Activated CD4-positive, alpha-beta T cell treated with anti-CD3 and anti-CD28 coated beads for 48 hours (primary cell): ENCODE measurements at regions not wholly inside any gene's neighbourhood (a gene's known extent, or its start where the extent isn't known, plus 50 kb on each side); places are given as distances from the start of the nearest gene placed in this dataset.
"Not testable (repeated sequence)": the region's sequence is repeated elsewhere in the genome, so short reads cannot be mapped to it uniquely, and the experiment has no call there.

Experiments
- DNase-seq: peaks from one replicate; pipeline ENCODE4 v3.0.0-alpha.2; 2020

DNA sequence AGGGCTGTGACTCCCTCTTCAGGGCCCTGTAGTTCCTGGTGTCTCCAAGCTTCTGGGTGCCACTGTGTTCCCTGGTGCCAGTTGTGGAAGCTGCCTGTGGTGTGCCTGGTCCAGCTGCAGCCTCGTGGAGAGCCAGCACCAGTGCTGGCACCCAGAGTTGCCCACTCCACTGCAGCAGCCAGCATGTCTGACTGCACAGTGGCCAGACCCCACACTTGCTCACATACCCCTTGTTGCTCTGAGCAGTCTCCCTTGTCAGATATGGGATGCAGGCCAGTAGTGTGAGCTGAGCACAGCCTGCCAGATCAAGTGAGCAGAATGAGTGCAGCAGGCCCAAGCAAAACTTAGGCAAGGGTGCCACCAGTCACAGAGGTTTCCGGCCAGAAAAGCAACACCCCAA, 108.6 kb downstream of the ZMAT1 start:
- DNase-seq: no peak

DNA sequence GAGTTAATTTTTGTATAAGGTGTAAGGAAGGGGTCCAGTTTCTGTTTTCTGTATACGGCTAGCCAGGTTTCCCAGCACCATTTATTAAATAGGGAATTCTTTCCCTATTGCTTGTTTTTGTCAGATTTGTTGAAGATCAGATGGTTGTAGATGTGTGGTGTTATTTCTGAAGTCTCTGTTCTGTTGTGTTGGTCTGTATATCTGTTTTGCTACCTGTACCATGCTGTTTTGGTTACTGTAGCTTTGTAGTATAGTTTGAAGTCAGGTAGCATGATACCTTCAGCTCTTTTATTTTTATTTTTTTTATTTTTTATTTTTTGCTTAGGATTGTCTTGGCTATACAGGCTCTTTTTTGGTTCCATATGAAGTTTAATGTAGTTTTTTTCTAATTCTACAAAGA, 114.1 kb downstream of the ZMAT1 start:
- not testable (repeated sequence) for DNase-seq

DNA sequence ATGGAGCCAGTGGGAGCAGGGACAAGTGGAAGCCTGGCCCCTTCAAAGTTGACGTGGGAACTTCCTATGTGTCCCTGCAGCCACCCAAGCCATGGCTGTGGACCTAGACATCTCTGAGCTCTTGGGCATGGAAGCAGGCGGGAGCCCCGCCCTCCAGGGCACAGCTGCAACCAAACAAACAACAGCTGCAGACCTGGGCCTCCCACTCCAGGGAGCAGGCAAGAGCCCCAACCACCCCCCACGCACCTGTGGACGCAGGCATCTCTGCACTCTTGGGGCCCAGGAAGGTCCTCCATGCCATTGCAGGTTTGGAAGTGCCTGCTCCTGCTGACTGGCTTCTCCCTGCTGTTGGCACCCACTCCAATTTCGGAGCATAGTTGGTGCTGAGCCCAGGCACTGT, 118.6 kb downstream of the ZMAT1 start:
- no peak for DNase-seq

DNA sequence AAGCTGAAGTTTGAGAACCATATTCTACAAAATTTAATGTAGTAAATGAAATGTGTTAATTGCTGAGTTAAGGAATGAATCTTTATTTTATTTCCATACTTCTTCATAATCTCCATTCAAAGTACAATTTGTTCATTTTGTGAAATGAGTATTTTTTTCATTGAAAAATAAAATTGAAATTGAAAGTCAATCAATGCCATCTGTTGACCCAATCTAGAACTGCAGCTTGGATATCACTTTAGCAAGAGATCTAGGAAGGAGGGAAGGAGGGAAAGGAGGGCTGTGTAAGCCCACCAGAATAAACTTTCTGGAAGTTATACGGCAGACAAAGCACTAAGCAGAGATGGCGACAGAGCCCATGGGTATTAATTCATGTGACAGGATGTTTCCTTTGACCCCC, 128.4 kb downstream of the ZMAT1 start:
- no peak for DNase-seq

DNA sequence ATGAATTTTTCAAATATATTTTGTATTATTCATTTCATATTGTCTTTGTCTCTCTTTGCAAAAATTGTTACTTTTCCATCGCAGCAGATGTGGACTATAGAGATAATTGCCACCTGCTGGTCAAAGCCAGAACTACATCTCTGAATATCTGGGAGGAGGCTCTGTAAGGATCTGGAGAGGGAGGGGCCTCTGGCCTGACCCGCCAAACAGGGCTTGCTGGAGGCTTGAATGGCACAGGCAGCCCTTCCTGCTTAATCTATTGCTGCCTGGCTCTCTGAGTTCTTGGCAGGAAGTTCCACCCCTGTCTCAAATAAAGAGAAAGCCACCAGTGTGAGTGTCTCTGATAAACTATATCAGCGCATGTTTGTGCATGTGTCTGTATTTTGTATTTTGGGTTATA, 132.4 kb downstream of the ZMAT1 start:
- peak; percentile 82 for DNase-seq

DNA sequence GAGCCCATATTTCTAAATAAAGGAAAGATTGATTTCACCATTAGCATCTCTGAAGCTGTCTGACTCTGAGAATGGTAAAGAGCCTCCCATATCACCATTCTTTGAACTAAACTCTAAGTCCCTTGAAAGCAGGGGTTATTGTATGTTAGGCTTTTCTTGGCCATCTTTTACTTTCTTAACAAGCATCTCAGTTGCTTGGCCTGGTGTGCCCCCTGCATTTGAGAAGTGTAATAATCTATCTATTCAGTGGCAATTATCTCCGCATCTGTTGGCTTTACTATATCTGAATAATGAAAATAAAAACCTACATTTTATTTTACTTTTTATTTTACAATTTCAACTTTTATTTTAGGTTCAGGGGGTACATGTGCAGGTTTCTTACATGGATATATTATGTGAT, 128.3 kb upstream of the ARMCX2 start:
- DNase-seq: no peak

DNA sequence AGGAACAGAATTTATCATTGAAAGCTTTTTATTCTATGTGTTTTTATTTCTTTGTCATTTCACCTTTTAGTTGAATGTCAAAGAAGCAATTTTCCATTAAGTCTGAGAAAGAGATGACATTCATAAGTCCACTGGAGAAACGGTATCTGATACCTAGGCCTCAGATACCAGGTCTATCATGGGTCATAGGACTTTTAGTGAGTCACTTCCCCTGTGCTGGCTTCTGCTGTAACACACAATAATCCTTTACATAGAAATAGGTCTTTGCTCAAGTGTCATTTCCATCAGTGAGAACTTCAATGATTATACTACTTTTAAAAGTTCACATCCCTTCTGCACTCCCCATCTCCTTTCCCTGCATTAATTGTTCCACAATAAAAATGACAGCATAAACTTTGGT, 125.5 kb upstream of the ARMCX2 start:
- DNase-seq: no peak

DNA sequence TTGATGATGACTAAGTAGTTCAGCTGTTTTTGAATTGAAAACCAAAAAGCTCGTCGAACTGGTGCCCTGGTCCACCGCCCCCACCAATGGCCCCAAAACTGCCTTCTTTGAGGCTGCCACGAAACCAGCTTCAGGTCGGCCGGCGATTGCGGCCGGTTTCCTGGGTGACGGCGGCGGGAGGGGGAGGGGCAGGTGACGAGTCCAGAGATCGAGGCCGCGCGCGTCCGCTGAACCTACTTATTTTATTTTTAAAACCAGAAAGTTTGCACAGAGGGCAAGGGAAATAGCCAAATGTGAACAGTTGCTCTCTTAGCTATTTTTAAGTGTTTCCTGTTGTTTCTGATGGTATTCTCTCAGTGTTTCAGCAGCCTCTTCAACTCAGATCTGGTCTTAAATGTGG, 120.8 kb upstream of the ARMCX2 start:
- not testable (repeated sequence) for DNase-seq

DNA sequence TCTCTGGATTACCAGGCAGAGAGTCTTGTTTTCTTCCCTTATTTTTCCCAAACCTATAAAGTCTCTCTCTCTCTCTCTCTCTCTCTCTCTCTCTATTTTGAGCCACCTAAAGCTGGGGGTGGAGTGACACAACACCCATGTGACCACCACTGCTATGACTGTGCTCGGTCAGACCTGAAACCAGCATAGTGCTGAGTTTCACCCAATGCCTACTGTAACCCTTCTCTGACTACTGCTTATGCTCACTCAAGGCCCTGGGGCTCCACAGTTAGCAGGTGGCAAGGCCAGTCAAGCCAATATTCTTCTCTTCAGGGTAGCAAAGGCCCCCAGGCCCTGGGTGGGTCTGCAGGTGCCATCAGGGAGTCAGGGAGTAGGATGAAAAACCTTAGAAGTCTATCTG, 114.7 kb upstream of the ARMCX2 start:
- no peak for DNase-seq

DNA sequence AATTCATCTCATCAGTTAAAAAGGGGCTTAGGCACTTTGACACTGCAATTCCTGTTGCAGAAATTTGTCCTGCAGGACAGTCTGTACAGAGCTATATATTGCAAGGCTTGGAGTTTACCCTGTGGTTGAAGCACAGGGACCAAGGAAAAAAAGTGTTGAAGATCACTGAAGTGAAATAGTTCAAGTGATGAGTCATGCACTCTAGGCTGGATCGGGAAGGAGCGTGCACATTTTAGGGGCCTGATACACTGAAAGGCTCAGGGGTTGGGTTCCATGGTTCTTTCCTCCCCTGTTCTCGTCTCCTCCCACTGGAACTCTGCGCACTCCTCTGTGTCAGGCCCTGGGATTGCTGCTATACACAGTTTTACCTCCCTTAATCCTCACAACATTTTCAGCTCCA, 104.9 kb upstream of the ARMCX2 start:
- DNase-seq: no peak

DNA sequence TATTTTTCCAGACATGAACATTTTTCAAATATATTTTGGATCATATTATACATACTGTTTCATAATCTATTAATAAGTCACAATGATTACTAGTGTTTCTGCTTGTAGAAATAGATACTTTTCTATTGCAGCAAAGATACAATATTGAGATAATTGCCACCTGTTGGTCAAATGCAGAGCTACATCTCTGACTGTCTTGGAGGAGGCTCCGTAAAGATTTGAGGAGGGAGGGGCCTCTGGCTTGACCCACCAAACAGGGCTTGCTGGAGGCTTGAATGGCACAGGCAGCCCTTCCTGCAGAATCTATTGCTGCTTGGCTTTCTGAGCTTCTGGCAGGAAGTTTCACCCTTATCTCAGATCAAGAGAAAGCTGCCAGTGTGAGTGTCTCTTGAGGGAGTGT, 99.3 kb upstream of the ARMCX2 start:
- DNase-seq: peak; percentile 21

DNA sequence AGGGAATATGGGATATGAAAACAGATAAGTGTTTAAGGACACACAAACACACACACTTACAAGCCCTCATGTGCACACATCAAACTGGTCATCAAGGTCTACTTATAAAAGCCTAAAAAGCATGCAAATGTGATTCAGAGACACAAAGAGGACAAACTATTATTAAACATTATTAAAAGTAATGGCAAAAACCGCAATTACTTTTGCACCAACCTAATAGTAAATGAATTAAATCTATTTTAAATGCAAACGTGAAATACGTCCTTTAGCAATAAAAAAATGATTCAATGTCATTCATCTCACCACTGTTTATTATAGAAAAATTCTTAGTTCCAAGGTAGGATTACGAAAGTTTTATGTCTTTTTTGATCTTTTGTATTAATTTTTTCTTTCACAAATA, 91.1 kb upstream of the ARMCX2 start:
- no peak for DNase-seq

DNA sequence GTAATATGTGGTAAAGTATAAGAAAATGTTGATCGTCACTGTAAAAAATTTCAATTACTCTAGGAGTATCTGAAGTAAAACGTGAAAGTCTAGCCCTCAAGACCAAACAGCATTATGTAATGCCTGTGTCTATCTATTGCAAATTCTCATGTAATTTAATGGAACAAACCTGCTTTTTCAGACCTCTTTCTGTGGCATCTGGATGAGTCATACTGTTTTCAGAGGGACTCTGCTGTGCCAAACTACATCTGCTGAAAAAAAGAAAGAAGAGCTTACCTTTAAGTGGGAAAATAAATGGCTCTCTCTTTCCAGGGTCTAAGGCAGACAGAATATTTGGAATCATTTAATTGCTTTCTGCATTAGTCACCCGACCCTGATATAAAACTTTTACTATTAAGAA, 89.8 kb upstream of the ARMCX2 start:
- DNase-seq: no peak

DNA sequence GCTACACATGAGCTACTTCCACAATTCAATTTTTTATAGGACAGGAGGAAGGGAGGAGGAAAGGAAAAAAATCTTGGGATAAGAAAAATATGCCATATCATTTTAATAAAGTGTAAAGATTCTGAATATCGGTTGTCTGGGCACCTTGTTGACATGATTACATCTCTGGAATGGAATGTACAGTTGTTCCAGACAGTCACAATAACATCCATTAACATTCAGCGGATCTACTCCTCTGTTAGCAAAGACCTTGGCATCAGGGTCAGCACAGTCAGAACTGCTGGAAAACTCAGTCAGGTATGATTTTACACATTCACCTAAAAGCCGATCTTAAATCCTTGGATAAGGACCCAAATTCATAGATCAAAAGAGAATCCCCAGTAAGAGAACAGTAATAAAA, 85.4 kb upstream of the ARMCX2 start:
- DNase-seq: no peak

DNA sequence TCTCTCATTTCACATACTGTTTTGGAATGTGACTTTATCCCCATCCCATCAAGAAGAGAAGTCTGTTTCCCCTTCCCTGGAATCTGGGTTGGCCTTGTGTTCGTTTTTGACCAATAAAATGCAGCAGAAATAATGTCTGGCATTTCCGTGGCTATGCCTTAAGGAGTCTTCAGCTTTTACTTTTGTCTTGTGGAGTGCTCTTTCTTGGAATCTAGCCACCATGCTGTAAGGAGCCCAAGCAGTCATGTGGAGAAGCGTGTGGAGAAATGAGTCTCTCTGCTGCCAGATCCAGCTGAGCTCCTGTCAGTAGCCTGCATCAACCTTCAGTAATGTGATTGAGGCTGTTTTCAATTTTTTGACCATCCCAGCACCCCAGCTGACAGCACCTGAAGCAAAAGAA, 84.4 kb upstream of the ARMCX2 start:
- DNase-seq: no peak

DNA sequence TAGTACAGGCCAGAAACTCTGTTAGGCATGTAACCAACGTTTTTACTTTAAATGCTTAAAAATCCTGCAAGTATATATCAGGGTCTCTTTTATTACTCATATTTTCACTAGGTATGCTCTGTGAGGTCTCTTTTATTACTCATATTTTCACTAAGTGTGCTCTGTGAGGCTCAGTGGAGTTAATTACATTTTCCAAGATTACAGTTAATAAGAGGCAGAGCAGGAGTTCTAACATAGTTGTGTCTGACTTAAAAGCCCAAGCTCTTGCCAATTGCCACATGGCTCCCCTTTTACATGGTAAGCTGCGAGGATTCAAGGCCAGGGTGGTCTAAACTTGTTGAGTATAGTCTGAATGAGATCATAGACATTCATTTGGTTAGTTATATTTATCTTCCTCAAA, 81.0 kb upstream of the ARMCX2 start:
- no peak for DNase-seq

DNA sequence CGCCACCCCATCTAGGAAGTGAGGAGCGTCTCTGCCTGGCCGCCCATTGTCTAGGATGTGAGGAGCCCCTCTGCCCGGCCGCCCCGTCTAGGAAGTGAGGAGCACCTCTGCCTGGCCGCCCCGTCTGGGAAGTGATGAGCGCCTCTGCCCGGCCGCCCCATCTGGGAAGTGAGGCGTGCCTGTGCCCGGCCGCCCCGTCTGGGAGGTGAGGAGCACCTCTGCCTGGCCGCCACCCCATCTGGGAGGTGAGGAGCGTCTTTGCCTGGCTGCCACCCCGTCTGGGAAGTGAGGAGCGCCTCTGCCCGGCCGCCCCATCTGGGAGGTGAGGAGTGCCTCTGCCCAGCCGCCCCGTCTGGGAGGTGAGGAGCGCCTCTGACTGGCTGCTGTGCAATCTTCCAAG, 79.2 kb upstream of the ARMCX2 start:
- not testable (repeated sequence) for DNase-seq

DNA sequence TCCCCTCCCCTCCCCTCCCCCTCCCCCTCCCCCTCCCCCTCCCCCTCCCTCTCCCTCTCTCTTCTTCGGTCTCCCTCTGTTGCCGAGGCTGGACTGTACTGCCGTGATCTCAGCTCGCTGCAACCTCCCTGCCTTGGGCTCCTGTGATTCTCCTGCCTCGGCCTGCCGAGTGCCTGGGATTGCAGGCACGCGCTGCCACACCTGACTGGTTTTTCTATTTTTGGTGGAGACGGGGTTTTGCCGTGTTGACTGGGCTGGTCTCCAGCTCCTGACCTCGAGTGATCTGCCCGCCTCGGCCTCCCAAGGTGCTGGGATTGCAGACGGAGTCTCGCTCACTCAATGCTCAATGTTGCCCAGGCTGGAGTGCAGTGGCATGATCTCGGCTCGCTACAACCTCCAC, 78.8 kb upstream of the ARMCX2 start:
- DNase-seq: not testable (repeated sequence)

DNA sequence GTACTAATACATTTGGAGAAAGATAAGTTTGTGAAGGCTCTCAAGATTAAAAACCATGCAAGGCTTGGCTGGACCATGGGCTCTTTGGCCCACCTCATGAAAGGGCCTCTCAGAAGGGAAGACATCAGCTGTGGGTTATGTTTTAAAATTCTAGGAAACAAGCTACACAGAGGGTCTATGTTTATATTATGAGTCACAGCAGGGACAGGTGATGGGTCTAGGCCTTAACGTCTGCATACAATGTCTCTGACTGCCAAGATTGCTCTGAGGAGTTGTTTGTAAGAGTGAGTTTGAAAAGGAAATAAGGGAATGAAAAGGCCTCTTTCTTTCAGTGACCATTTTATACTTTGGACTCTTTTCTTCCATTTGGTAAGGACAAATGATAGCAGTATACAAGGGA, 77.0 kb upstream of the ARMCX2 start:
- DNase-seq: no peak

DNA sequence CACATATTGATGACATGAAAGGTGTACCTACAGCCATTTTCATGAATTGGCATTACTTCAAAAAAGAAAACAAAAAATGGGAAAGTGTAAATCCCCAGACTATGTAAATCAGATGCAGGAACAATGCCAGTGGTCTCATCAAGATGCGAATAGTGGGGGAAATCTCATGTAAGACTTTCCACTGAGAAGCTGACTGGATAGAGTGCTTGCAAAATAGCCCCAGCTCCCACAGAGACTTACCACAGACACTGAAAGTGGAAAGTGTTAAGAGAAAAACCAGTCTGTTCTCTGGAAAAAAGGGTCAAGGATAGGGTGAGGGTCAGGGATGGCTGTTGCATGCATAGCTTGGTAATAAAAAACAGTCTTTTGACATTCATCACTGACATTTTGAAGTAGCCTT, 73.2 kb upstream of the ARMCX2 start:
- no peak for DNase-seq

DNA sequence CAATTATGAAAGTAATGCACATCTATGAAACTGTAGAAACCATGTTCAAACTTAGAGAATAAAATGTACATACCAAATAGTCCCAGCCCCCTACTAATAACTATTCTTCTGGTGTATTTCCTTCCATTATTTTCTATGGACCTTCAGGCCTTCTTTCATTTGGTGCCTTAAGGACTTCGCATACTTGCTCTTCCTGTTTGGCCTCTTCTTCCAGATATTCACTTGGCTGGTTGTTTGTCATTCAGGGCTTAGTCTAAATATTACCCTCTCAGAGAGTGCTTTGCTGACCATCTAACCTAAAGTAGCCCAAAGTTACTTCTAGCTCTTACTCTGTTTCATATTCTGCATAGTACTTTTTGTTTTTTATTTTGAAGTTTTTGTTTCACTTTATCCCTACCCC, 70.3 kb upstream of the ARMCX2 start:
- no peak for DNase-seq
